ENCODE measurements at regions not wholly inside any gene's neighbourhood (a gene's known extent, or its start where the extent isn't known, plus 50 kb on each side); places are given as distances from the start of the nearest gene placed in this dataset.

DNA sequence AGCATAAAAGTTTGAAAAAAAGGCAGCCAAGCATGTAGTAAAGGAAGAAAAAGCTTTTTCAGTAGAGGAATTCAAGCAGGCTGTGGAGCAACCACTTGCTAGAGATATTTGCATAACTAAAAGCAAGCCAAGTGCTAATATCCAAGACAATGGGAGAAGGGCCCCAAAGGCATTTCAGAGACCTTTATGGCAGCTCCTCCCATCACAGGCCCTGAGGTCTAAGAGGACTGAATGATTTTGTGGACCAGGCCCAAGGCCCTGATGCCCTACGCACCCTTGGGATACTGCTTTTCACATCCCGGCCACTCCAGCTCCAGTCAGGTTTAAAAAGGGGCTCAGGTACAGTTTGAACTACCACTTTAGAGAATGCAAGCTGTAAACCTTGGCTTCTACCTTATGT lies 261.7 kb upstream of the SEMA3C start:
- no peak overlapping the region for H3K4me2 ChIP-seq (ENCODE audit: control insufficient read depth, extremely low read depth, insufficient read depth, low read depth, low read length)
- no peaks in the 10 kb centered on the region for H3K9me1 ChIP-seq (ENCODE audit: control insufficient read depth, extremely low read depth, insufficient read depth, low read length)
- DNase-seq (ENCODE audit: low read depth, low spot score) = no peak
- H3K27ac ChIP-seq (ENCODE audit: control insufficient read depth, insufficient read depth, low read length) = no peak overlapping the region
- no peaks in the 10 kb centered on the region for H4K20me1 ChIP-seq (ENCODE audit: control insufficient read depth, extremely low read depth, insufficient read depth, low read length)
- dilution Hi-C loops (cut with MboI; ENCODE audit: extremely low pct_ligation_motif_present, low sequenced_read_pairs) = no loop called here
- H3K27me3 ChIP-seq (ENCODE audit: control insufficient read depth, extremely low read depth, insufficient read depth, low read length) = no peaks in the 10 kb centered on the region
- H3K9me3 ChIP-seq (ENCODE audit: control insufficient read depth, low read depth, low read length) = no peaks in the 10 kb centered on the region
- no peak overlapping the region for H3K9ac ChIP-seq (ENCODE audit: control insufficient read depth, extremely low read depth, insufficient read depth, low read length)
- no peaks in the 10 kb centered on the region for H3K36me3 ChIP-seq (ENCODE audit: control insufficient read depth in 2 of 2, extremely low read depth in 1 of 2, insufficient read depth in 2 of 2, low read length in 2 of 2)
- H3K4me3 ChIP-seq (ENCODE audit: control insufficient read depth in 2 of 3, extremely low read depth in 1 of 3, insufficient read depth in 2 of 3, low read depth in 1 of 3, low read length in 3 of 3) = no peak overlapping the region
- TF ChIP-seq, protein P1, sequence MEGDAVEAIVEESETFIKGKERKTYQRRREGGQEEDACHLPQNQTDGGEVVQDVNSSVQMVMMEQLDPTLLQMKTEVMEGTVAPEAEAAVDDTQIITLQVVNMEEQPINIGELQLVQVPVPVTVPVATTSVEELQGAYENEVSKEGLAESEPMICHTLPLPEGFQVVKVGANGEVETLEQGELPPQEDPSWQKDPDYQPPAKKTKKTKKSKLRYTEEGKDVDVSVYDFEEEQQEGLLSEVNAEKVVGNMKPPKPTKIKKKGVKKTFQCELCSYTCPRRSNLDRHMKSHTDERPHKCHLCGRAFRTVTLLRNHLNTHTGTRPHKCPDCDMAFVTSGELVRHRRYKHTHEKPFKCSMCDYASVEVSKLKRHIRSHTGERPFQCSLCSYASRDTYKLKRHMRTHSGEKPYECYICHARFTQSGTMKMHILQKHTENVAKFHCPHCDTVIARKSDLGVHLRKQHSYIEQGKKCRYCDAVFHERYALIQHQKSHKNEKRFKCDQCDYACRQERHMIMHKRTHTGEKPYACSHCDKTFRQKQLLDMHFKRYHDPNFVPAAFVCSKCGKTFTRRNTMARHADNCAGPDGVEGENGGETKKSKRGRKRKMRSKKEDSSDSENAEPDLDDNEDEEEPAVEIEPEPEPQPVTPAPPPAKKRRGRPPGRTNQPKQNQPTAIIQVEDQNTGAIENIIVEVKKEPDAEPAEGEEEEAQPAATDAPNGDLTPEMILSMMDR (optimal IDR thresholded peaks at IDR 0.05 in 1 of 3, IDR thresholded peaks at IDR 0.05 in 1 of 3, conservative IDR thresholded peaks at IDR 0.05 in 1 of 3; ENCODE audit: extremely low read depth in 1 of 3, insufficient read depth in 2 of 3, low read length in 3 of 3) = no peak
- no peak for TF ChIP-seq EZH2 (IDR thresholded peaks at IDR 0.05; ENCODE audit: low read length)
- H2AFZ ChIP-seq (ENCODE audit: control insufficient read depth, low read length) = no peak overlapping the region
- no peak for FAIRE-seq
- H3K79me2 ChIP-seq (ENCODE audit: control insufficient read depth, insufficient read depth, low read length) = no peaks in the 10 kb centered on the region
- H3K4me1 ChIP-seq (ENCODE audit: control insufficient read depth, extremely low read depth, insufficient read depth, low read length) = peaks cover 3% of the 10 kb centered on the region

DNA sequence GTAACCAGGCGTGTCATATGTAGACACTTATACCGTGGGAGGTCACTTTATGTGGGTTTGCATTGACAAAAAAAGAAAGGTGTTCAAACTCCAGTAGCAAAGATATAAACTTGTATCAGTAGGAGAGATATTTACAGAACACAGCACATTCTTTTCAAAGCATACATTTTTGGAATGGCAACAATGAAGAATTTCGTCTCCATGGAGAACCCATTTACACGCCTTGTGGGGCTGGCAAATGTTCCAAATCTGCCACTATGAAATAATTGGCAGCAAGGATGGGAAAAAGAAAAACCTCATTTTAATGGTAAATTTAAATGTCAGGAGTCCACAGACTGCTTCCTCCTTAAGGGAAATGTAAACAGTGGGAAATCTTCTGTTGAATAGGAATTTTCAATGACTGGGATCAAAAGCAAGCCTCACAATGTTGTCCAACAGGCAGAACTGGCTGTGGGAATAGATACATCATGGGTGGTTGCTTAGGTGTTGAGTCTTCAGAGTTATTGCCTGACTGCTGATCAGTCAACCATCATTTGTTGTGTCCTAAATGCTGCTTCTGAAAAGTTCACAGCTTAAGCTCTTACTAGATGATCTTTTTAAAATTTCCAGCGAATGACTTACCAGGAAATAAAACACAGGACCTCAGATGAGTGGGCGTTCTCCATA lies 256.6 kb upstream of the SEMA3C start:
- DNase-seq (ENCODE audit: low read depth, low spot score) = no peak
- H3K9me3 ChIP-seq (ENCODE audit: control insufficient read depth, low read depth, low read length) = no peaks in the 10 kb centered on the region
- no peak overlapping the region for H3K9ac ChIP-seq (ENCODE audit: control insufficient read depth, extremely low read depth, insufficient read depth, low read length)
- H4K20me1 ChIP-seq (ENCODE audit: control insufficient read depth, extremely low read depth, insufficient read depth, low read length) = no peaks in the 10 kb centered on the region
- H2AFZ ChIP-seq (ENCODE audit: control insufficient read depth, low read length) = no peak overlapping the region
- dilution Hi-C loops (cut with MboI; ENCODE audit: extremely low pct_ligation_motif_present, low sequenced_read_pairs) = no loop called here
- no peaks in the 10 kb centered on the region for H3K79me2 ChIP-seq (ENCODE audit: control insufficient read depth, insufficient read depth, low read length)
- FAIRE-seq = no peak
- no peaks in the 10 kb centered on the region for H3K36me3 ChIP-seq (ENCODE audit: control insufficient read depth in 2 of 2, extremely low read depth in 1 of 2, insufficient read depth in 2 of 2, low read length in 2 of 2)
- TF ChIP-seq EZH2 (IDR thresholded peaks at IDR 0.05; ENCODE audit: low read length) = no peak
- TF ChIP-seq, protein P1 (optimal IDR thresholded peaks at IDR 0.05 in 1 of 3, IDR thresholded peaks at IDR 0.05 in 1 of 3, conservative IDR thresholded peaks at IDR 0.05 in 1 of 3; ENCODE audit: extremely low read depth in 1 of 3, insufficient read depth in 2 of 3, low read length in 3 of 3) = no peak
- H3K27me3 ChIP-seq (ENCODE audit: control insufficient read depth, extremely low read depth, insufficient read depth, low read length) = no peaks in the 10 kb centered on the region
- H3K27ac ChIP-seq (ENCODE audit: control insufficient read depth, insufficient read depth, low read length) = no peak overlapping the region
- H3K4me1 ChIP-seq (ENCODE audit: control insufficient read depth, extremely low read depth, insufficient read depth, low read length) = no peaks in the 10 kb centered on the region
- H3K9me1 ChIP-seq (ENCODE audit: control insufficient read depth, extremely low read depth, insufficient read depth, low read length) = no peaks in the 10 kb centered on the region
- H3K4me2 ChIP-seq (ENCODE audit: control insufficient read depth, extremely low read depth, insufficient read depth, low read depth, low read length) = no peak overlapping the region
- no peak overlapping the region for H3K4me3 ChIP-seq (ENCODE audit: control insufficient read depth in 2 of 3, extremely low read depth in 1 of 3, insufficient read depth in 2 of 3, low read depth in 1 of 3, low read length in 3 of 3)
